Hepatocyte (in vitro differentiated cells): ENCODE measurements at regions not wholly inside any gene's neighbourhood (a gene's known extent, or its start where the extent isn't known, plus 50 kb on each side); places are given as distances from the start of the nearest gene placed in this dataset.

Experiments used
- DNase-seq: peaks from one replicate; pipeline ENCODE4 v3.0.0-alpha.2; 2016; ENCODE audit warnings: low spot score
- H2AFZ ChIP-seq: fragments of 200-600 bp; sonication (generic); 2 replicates; pipeline ENCODE4 v1.6.0; 2016; ENCODE audit warnings: antibody characterized with exemption, mild to moderate bottlenecking
- H3K27ac ChIP-seq: fragments of 200-600 bp; sonication (generic); 2 replicates; pipeline ENCODE4 v1.5.1; 2016; ENCODE audit warnings: mild to moderate bottlenecking
- H3K27me3 ChIP-seq: fragments of 200-600 bp; sonication (generic); 2 replicates; pipeline ENCODE4 v1.6.1; 2016
- H3K36me3 ChIP-seq: fragments of 200-600 bp; sonication (generic); replicated peaks from 2 replicates; pipeline ENCODE4 v1.5.1; 2016; ENCODE audit warnings: low read depth; ENCODE audit not compliant: insufficient read depth
- H3K4me1 ChIP-seq: fragments of 200-600 bp; sonication (generic); 2 replicates; pipeline ENCODE4 v1.5.1; 2016; ENCODE audit warnings: mild to moderate bottlenecking, moderate library complexity; ENCODE audit not compliant: insufficient read depth
- H3K4me2 ChIP-seq: fragments of 200-600 bp; sonication (generic); 2 replicates; pipeline ENCODE4 v1.6.0; 2016
- H3K4me3 ChIP-seq: fragments of 200-600 bp; sonication (generic); 2 replicates; pipeline ENCODE4 v1.5.1; 2016; ENCODE audit warnings: mild to moderate bottlenecking
- H3K79me2 ChIP-seq: fragments of 200-600 bp; sonication (generic); 2 replicates; pipeline ENCODE4 v1.6.0; 2017; ENCODE audit warnings: mild to moderate bottlenecking
- H3K9me2 ChIP-seq: fragments of 200-600 bp; sonication (generic); replicated peaks from 2 replicates; pipeline ENCODE4 v1.6.0; 2017; ENCODE audit warnings: mild to moderate bottlenecking; ENCODE audit not compliant: insufficient read depth
- H3K9me3 ChIP-seq: fragments of 200-600 bp; sonication (generic); 2 replicates; pipeline ENCODE4 v1.5.1; 2016; ENCODE audit warnings: low read depth, mild to moderate bottlenecking
- H4K20me1 ChIP-seq: fragments of 200-600 bp; sonication (generic); 2 replicates; pipeline ENCODE4 v1.6.0; 2016; ENCODE audit warnings: mild to moderate bottlenecking; ENCODE audit not compliant: insufficient read depth, poor library complexity, severe bottlenecking
- CTCF ChIP-seq: fragments of 200-600 bp; sonication (generic); IDR thresholded peaks from 2 replicates; pipeline ENCODE4 v1.5.1; 2016; ENCODE audit warnings: antibody characterized with exemption, mild to moderate bottlenecking; ENCODE audit not compliant: poor library complexity
- EZH2 ChIP-seq: fragments of 200-600 bp; sonication (generic); IDR thresholded peaks from 2 replicates; pipeline ENCODE4 v1.6.1; 2016; ENCODE audit warnings: antibody characterized with exemption, mild to moderate bottlenecking, borderline replicate concordance
- EZH2phosphoT487 ChIP-seq: fragments of 200-600 bp; sonication (generic); IDR thresholded peaks from one replicate; pipeline ENCODE4 v1.6.1; 2018; ENCODE audit warnings: antibody characterized with exemption, mild to moderate bottlenecking, low read depth, moderate library complexity; ENCODE audit not compliant: unreplicated experiment, severe bottlenecking
- WGBS: methylation state at CpG from one replicate; pipeline ENCODE4 v1.1.6; 2016; ENCODE audit warnings: low lambda C conversion rate; ENCODE audit errors: missing lambda C conversion rate; 5-methylcytosine and 5-hydroxymethylcytosine counted together

DNA sequence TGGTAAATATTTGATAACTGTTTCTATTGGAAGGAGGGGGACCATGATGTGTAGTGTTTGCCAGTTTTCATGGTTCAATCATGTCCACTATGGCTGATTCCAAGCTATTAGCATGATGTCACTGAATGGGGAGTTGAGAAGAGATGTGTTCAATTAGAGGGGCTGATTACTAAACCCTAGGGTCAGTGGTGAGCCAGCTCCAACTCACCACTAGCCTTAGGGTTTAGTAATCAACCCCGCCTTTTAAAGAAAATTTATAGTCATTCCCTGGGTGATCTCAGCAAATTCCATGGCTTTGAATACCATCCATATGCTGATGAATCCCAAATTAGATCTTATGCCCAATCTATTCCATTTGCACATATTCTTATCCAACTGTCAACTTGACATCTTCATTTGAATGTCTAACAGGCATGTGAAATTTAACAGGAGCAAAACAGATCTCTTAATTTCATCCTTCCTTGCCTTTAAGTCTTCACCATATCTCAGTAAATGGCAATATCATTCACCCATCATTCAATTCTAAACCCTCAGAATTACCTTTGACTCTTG is 98.8 kb downstream of the GCNT1 start:
- Histone ChIP-seq H3K4me2 (no peak overlapping the region), H3K4me3 (no peak overlapping the region), H3K9me2 (no peaks in the 10 kb centered on the region), H3K79me2 (no peaks in the 10 kb centered on the region), H4K20me1 (no peaks in the 10 kb centered on the region), H3K36me3 (no peaks in the 10 kb centered on the region), H2AFZ (no peak overlapping the region), H3K9me3 (no peaks in the 10 kb centered on the region), H3K27ac (no peak overlapping the region), H3K4me1 (no peaks in the 10 kb centered on the region), H3K27me3 (no peaks in the 10 kb centered on the region)
- TF ChIP-seq EZH2phosphoT487 (no peak), CTCF (no peak), EZH2 (no peak)
- 83% methylated on average over 1 of the region's 1 CpG for WGBS
- no peak for DNase-seq

- Histone ChIP-seq H3K36me3 (no peaks in the 10 kb centered on the region), H2AFZ (no peak overlapping the region), H3K27me3 (no peaks in the 10 kb centered on the region), H3K9me2 (no peaks in the 10 kb centered on the region), H4K20me1 (no peaks in the 10 kb centered on the region), H3K9me3 (no peaks in the 10 kb centered on the region), H3K4me2 (no peak overlapping the region), H3K27ac (no peak overlapping the region), H3K79me2 (no peaks in the 10 kb centered on the region), H3K4me3 (no peak overlapping the region), H3K4me1 (no peaks in the 10 kb centered on the region)
- TF ChIP-seq EZH2 (no peak), EZH2phosphoT487 (no peak), CTCF (no peak)
- DNase-seq, result no peak
- WGBS, result 47% methylated on average over 1 of the region's 1 CpG
Observed at GRCh38 chr9:76558465-76558864, 99.5 kb downstream of the GCNT1 start.

- Histone ChIP-seq H3K4me2 (no peak overlapping the region), H3K4me1 (no peaks in the 10 kb centered on the region)
- TF ChIP-seq EZH2 (no peak), EZH2phosphoT487 (no peak), CTCF (no peak)
Observed at GRCh38 chr9:76559286-76559685, 100.3 kb downstream of the GCNT1 start.

DNA sequence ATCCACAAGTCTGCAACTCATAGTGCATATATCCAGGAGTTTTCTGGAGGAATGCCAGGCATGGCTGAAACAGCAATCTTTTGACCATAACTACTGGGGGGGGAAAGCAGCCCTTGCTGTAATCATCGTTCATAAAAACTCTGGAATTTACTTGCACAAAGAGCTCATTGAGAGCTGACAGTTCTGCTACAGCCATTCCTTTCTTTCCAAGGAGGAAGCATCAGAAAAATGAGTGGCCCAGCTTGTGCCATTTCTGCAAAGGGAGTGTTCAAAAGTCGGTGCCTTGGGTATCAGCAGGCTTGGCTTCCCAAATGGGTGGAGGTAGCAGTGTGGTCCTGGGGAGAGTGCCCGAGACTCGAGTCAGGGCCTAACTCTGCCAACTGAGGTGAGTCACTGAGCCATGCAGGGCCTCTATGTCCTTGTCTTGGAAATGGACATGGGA is 101.5 kb downstream of the GCNT1 start:
- H3K27ac ChIP-seq, result peak overlapping the region; percentile 7
- no peaks in the 10 kb centered on the region for H4K20me1 ChIP-seq
- no peak overlapping the region for H2AFZ ChIP-seq
- DNase-seq, result peak; percentile 54
- H3K4me3 ChIP-seq, result no peak overlapping the region
- H3K79me2 ChIP-seq, result no peaks in the 10 kb centered on the region
- H3K36me3 ChIP-seq, result no peaks in the 10 kb centered on the region
- 60% methylated on average over 4 of the region's 4 CpGs for WGBS
- TF ChIP-seq EZH2, result no peak
- no peak for TF ChIP-seq EZH2phosphoT487
- TF ChIP-seq CTCF, result no peak
- no peaks in the 10 kb centered on the region for H3K9me3 ChIP-seq
- H3K27me3 ChIP-seq, result no peaks in the 10 kb centered on the region
- H3K4me2 ChIP-seq, result no peak overlapping the region
- H3K4me1 ChIP-seq, result no peaks in the 10 kb centered on the region
- no peaks in the 10 kb centered on the region for H3K9me2 ChIP-seq

More at GRCh38 chr9:76559286-76559685, 100.3 kb downstream of the GCNT1 start:
- Histone ChIP-seq H4K20me1 (no peaks in the 10 kb centered on the region), H3K27ac (no peak overlapping the region), H3K4me3 (no peak overlapping the region), H3K9me2 (no peaks in the 10 kb centered on the region), H2AFZ (no peak overlapping the region), H3K79me2 (no peaks in the 10 kb centered on the region), H3K36me3 (no peaks in the 10 kb centered on the region), H3K27me3 (no peaks in the 10 kb centered on the region), H3K9me3 (no peaks in the 10 kb centered on the region)
- DNase-seq, result no peak
